GM23248 (cell line): ENCODE measurements at regions not wholly inside any gene's neighbourhood (a gene's known extent, or its start where the extent isn't known, plus 50 kb on each side); places are given as distances from the start of the nearest gene placed in this dataset.

Source experiments
- EZH2 ChIP-seq: fragments of 200-600 bp; sonication (generic); IDR thresholded peaks from 2 replicates; pipeline ENCODE4 v1.6.1; 2018; ENCODE audit warnings: antibody characterized with exemption, mild to moderate bottlenecking; ENCODE audit not compliant: insufficient read depth, poor library complexity, severe bottlenecking
- EZH2phosphoT487 ChIP-seq: fragments of 200-600 bp; sonication (generic); IDR thresholded peaks from 2 replicates; pipeline ENCODE4 v1.6.1; 2018; ENCODE audit warnings: antibody characterized with exemption, moderate library complexity, mild to moderate bottlenecking, low read depth; ENCODE audit not compliant: insufficient read depth

DNA sequence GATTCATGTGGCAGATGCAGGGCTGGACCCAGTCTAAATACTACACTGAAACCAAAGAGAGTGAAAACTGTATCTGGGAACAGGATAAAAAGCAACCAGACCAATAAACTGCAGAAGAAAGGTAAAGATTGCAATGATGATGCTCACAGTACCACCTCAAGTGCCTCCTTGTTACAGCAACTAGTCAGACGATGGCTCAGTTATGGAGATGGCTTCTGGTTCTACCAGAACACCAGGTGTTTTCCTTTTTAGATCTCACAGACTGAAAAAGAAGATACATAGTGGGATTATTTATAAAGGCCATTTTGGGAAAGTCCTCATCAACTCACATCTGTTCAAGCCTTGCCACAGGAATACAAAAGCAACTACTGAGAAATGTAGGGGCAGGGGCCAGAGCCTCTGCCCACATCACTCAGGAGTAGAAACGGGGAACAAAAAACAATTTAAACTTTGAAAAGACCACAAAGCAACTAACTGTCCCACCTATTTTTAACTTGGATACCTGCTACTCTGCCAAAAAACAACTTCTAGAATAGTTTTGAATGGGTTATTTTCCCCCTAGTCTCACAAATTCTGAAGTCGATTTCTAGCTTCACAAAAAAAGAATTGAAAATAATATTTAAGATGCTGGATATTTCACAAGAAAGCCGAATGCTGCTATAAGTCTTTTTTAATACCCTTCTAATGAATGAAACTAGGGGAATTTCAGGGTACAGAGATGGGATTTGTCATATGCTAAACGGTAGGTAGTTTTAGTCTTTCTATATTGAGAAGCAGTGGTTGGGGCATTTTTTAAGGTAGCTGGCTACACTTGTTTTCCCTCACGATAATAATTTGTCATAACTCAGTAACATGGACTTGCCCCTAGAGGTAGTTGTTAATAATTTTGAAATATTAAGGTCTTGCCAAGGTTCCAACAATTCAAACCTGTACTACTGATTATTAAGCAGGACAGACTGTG, 197.2 kb upstream of the TMPO start:
- TF ChIP-seq EZH2phosphoT487 (no peak), EZH2 (no peak)
